SK-N-SH (cell line): ENCODE measurements at regions not wholly inside any gene's neighbourhood (a gene's known extent, or its start where the extent isn't known, plus 50 kb on each side); places are given as distances from the start of the nearest gene placed in this dataset.

Source experiments
- CTCF ChIA-PET: fragments of 300-600, 350-600 bp; formaldehyde crosslinking; extraction: SDS; loops from one replicate; lab custom pipeline; 2021; lab: Yijun Ruan, JAX
- POLR2A ChIA-PET: fragments of 350-600 bp; sonication (Branson Sonifier 250); formaldehyde crosslinking; extraction: SDS; loops from one replicate; lab custom pipeline; 2020; ENCODE audit warnings: antibody characterized with exemption, inconsistent platforms; lab: Yijun Ruan, JAX
- DNase-seq: peaks from one replicate; pipeline ENCODE4 v3.0.0; 2012
- H2AFZ ChIP-seq: fragments of 200-600 bp; sonication (generic); 2 replicates; pipeline ENCODE4 v1.8.1; 2016; ENCODE audit warnings: antibody characterized with exemption, mild to moderate bottlenecking, low read depth
- H3F3A ChIP-seq: fragments of 200-600 bp; sonication (generic); replicated peaks from 2 replicates; pipeline ENCODE3; 2016; ENCODE audit warnings: antibody characterized with exemption, mild to moderate bottlenecking; ENCODE audit not compliant: insufficient read depth
- H3K27ac ChIP-seq, 2 experiments: fragments of 200-500 bp in 1 of 2; fragments of 200-600 bp in 1 of 2; sonication (Bioruptor generic) in 1 of 2; sonication (generic), shearing (Covaris generic) in 1 of 2; 2 replicates each; pipeline versions ENCODE4 v1.5.1 to v1.6.1; 2014 to 2016; ENCODE audit warnings: low read depth in 2 of 2, inconsistent platforms in 1 of 2, low read length in 1 of 2, mild to moderate bottlenecking in 1 of 2, mixed read lengths in 1 of 2
- H3K27me3 ChIP-seq: fragments of 200-600 bp; sonication (generic), shearing (Covaris generic); 2 replicates; pipeline ENCODE4 v1.6.1; 2016; ENCODE audit warnings: mixed run types; ENCODE audit not compliant: insufficient read depth
- H3K36me3 ChIP-seq, 2 experiments: fragments of 200-500 bp in 1 of 2; fragments of 200-600 bp in 1 of 2; sonication (Bioruptor generic) in 1 of 2; sonication (generic) in 1 of 2; replicated peaks in 1 of 2; 2 replicates each; pipeline versions ENCODE3 to v1.5.1; 2014 to 2016; ENCODE audit warnings: low read length in 1 of 2, mild to moderate bottlenecking in 1 of 2; ENCODE audit not compliant: insufficient read depth in 2 of 2, control insufficient read depth in 1 of 2
- H3K4me1 ChIP-seq, 2 experiments: fragments of 200-500 bp in 1 of 2; fragments of 200-600 bp in 1 of 2; sonication (Bioruptor generic) in 1 of 2; sonication (generic), shearing (Covaris generic) in 1 of 2; 2 replicates each; pipeline versions ENCODE4 v1.5.1 to v1.6.1; 2014 to 2016; ENCODE audit warnings: low read depth in 1 of 2, low read length in 1 of 2, mixed run types in 1 of 2; ENCODE audit not compliant: insufficient read depth in 2 of 2, control insufficient read depth in 1 of 2
- H3K4me2 ChIP-seq: fragments of 200-600 bp; sonication (generic), shearing (Covaris generic); 2 replicates; pipeline ENCODE4 v1.6.1; 2017; ENCODE audit warnings: mixed run types
- H3K4me3 ChIP-seq, 2 experiments: fragments of 200-500 bp in 1 of 2; fragments of 200-600 bp in 1 of 2; sonication (Bioruptor generic) in 1 of 2; sonication (generic), shearing (Covaris generic) in 1 of 2; 2 replicates each; pipeline versions ENCODE4 v1.5.1 to v1.8.1; 2014 to 2016; ENCODE audit warnings: low read depth in 2 of 2, inconsistent platforms in 1 of 2, low read length in 1 of 2, mild to moderate bottlenecking in 1 of 2, mixed read lengths in 1 of 2, moderate library complexity in 1 of 2
- H3K79me2 ChIP-seq: fragments of 200-600 bp; sonication (generic); 2 replicates; pipeline ENCODE4 v1.8.1; 2017; ENCODE audit warnings: mild to moderate bottlenecking; ENCODE audit not compliant: insufficient read depth
- H3K9ac ChIP-seq: fragments of 200-600 bp; sonication (generic); 2 replicates; pipeline ENCODE4 v1.6.1; 2017; ENCODE audit warnings: mixed run types
- H3K9me2 ChIP-seq: fragments of 200-600 bp; sonication (generic); 2 replicates; pipeline ENCODE4 v1.6.1; 2017; ENCODE audit warnings: mixed run types
- H3K9me3 ChIP-seq: fragments of 200-600 bp; sonication (generic); 2 replicates; pipeline ENCODE4 v1.6.1; 2017; ENCODE audit warnings: mixed run types, mild to moderate bottlenecking, moderate library complexity
- H4K20me1 ChIP-seq: fragments of 200-600 bp; sonication (generic); 2 replicates; pipeline ENCODE4 v1.6.1; 2017; ENCODE audit warnings: mild to moderate bottlenecking, mixed run types; ENCODE audit not compliant: insufficient read depth
- CHD2 ChIP-seq: fragments of 150-350 bp; IDR thresholded peaks from 2 replicates; pipeline ENCODE4 v1.6.1; 2018; ENCODE audit warnings: low read length; ENCODE audit not compliant: partially characterized antibody
- EP300 ChIP-seq, 2 experiments: IDR thresholded peaks; 2 replicates each; pipeline versions ENCODE4 v1.4.0 to v1.6.1; 2012; ENCODE audit warnings: borderline replicate concordance in 1 of 2, low read depth in 1 of 2, low read length in 1 of 2
- FOXJ3 ChIP-seq: sonication (generic); formaldehyde crosslinking; IDR thresholded peaks from 2 replicates; pipeline ENCODE4 v1.5.1; 2020; ENCODE audit warnings: mild to moderate bottlenecking, missing genetic modification reagents
- FOXM1 ChIP-seq: IDR thresholded peaks from 2 replicates; pipeline ENCODE4 v1.4.0; 2012; ENCODE audit warnings: low read depth, mild to moderate bottlenecking
- GATA2 ChIP-seq: sonication (generic); formaldehyde crosslinking; IDR thresholded peaks from 2 replicates; pipeline ENCODE4 v1.5.0; 2020; ENCODE audit warnings: mild to moderate bottlenecking, missing genetic modification reagents
- NFIC ChIP-seq: IDR thresholded peaks from 2 replicates; pipeline ENCODE4 v1.4.0; 2012; ENCODE audit warnings: borderline replicate concordance
- PBX3 ChIP-seq: IDR thresholded peaks from 2 replicates; pipeline ENCODE4; 2012
- POLR2AphosphoS5 ChIP-seq: IDR thresholded peaks from 2 replicates; pipeline ENCODE4 v1.6.1; 2012; ENCODE audit warnings: low read depth, low read length
- RFX5 ChIP-seq: IDR thresholded peaks from 2 replicates; pipeline ENCODE4 v1.6.1; 2012; ENCODE audit warnings: mild to moderate bottlenecking, improper control_type of control experiment, low read length
- SIN3A ChIP-seq: IDR thresholded peaks from 2 replicates; pipeline ENCODE4 v1.6.1; 2012; ENCODE audit warnings: low read depth, mild to moderate bottlenecking, low read length, moderate library complexity, borderline replicate concordance
- TAF1 ChIP-seq: IDR thresholded peaks from 2 replicates; pipeline ENCODE4 v1.6.1; 2012; ENCODE audit warnings: low read depth, mild to moderate bottlenecking, low read length, moderate library complexity, borderline replicate concordance
- TEAD4 ChIP-seq: IDR thresholded peaks from 2 replicates; pipeline ENCODE4 v1.4.0; 2012; ENCODE audit warnings: mild to moderate bottlenecking, borderline replicate concordance; ENCODE audit not compliant: insufficient read depth
- USF2 ChIP-seq: fragments of 150-350 bp; IDR thresholded peaks from 2 replicates; pipeline ENCODE4 v1.6.1; 2017; ENCODE audit warnings: antibody characterized with exemption, low read length, low read depth, borderline replicate concordance
- WGBS: methylation state at CpG from one replicate; pipeline ENCODE4 v1.1.6; 2017; ENCODE audit warnings: low lambda C conversion rate; 5-methylcytosine and 5-hydroxymethylcytosine counted together
- TF ChIP-seq, protein P1 (sequence below): fragments of 200-600 bp; sonication (generic); IDR thresholded peaks from 2 replicates; pipeline ENCODE4 v1.6.1; 2017; ENCODE audit warnings: antibody characterized with exemption, mild to moderate bottlenecking, moderate library complexity

GRCh38 chr3:153618176-153618575 lies 456.1 kb downstream of the RAP2B start:
- TF ChIP-seq FOXM1 (no peak), SIN3A (no peak), TEAD4 (no peak), POLR2AphosphoS5 (no peak), USF2 (no peak), TAF1 (no peak), CHD2 (no peak), EP300 (IDR thresholded peaks at IDR 0.05; ENCODE audit: borderline replicate concordance in 1 of 2, low read depth in 1 of 2, low read length in 1 of 2) (no peak), NFIC (no peak)
- Histone ChIP-seq H3K9me2 (no peaks in the 10 kb centered on the region), H3K79me2 (no peaks in the 10 kb centered on the region), H3K4me3 (no peak overlapping the region), H4K20me1 (no peaks in the 10 kb centered on the region), H3K4me1 (peaks cover 0 to 10% of the 10 kb centered on the region in 2 experiments; a peak in 1 of 4 replicates), H3K27me3 (no peaks in the 10 kb centered on the region), H2AFZ (no peak overlapping the region), H3F3A (peaks cover 19% of the 10 kb centered on the region), H3K9me3 (peaks cover 3% of the 10 kb centered on the region; the same call in 1 of the 2 replicates), H3K27ac (no peak overlapping the region), H3K4me2 (no peak overlapping the region), H3K9ac (no peak overlapping the region), H3K36me3 (no peaks in the 10 kb centered on the region)
- CTCF ChIA-PET = interaction anchor here (1.1 kb wide), 1 partner anchor 16 kb away, joined by 3 read pairs; no protein-coding TSS in a partner anchor
- 13% methylated on average over 3 of the region's 3 CpGs for WGBS
- POLR2A ChIA-PET = no interaction called here
- DNase-seq = no peak

- H4K20me1 ChIP-seq = no peaks in the 10 kb centered on the region
- peaks cover 8% of the 10 kb centered on the region for H3F3A ChIP-seq
- H3K36me3 ChIP-seq = no peaks in the 10 kb centered on the region
- H3K9me3 ChIP-seq = peaks cover 3% of the 10 kb centered on the region; the same call in 1 of the 2 replicates
- POLR2A ChIA-PET = no interaction called here
- no peak overlapping the region for H3K4me3 ChIP-seq
- no peaks in the 10 kb centered on the region for H3K79me2 ChIP-seq
- CTCF ChIA-PET = no interaction called here
- H3K4me2 ChIP-seq = no peak overlapping the region
- H2AFZ ChIP-seq = no peak overlapping the region
- H3K9ac ChIP-seq = no peak overlapping the region
- H3K9me2 ChIP-seq = no peaks in the 10 kb centered on the region
- WGBS = 22% methylated on average over 2 of the region's 2 CpGs
- no peak overlapping the region for H3K27ac ChIP-seq
- TF ChIP-seq GATA2 (CRISPR knock-in tag) (no peak), FOXJ3 (CRISPR knock-in tag) (no peak), PBX3 (no peak), RFX5 (no peak)
- TF ChIP-seq, protein P1, sequence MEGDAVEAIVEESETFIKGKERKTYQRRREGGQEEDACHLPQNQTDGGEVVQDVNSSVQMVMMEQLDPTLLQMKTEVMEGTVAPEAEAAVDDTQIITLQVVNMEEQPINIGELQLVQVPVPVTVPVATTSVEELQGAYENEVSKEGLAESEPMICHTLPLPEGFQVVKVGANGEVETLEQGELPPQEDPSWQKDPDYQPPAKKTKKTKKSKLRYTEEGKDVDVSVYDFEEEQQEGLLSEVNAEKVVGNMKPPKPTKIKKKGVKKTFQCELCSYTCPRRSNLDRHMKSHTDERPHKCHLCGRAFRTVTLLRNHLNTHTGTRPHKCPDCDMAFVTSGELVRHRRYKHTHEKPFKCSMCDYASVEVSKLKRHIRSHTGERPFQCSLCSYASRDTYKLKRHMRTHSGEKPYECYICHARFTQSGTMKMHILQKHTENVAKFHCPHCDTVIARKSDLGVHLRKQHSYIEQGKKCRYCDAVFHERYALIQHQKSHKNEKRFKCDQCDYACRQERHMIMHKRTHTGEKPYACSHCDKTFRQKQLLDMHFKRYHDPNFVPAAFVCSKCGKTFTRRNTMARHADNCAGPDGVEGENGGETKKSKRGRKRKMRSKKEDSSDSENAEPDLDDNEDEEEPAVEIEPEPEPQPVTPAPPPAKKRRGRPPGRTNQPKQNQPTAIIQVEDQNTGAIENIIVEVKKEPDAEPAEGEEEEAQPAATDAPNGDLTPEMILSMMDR = no peak
- TF ChIP-seq, all 33 proteins: peak for 0
- peaks cover 0 to 7% of the 10 kb centered on the region in 2 experiments; a peak in 1 of 4 replicates for H3K4me1 ChIP-seq
- no peaks in the 10 kb centered on the region for H3K27me3 ChIP-seq
- no peak for DNase-seq
Measured at GRCh38 chr3:153619268-153619667, 457.2 kb downstream of the RAP2B start.
